Activated CD4-positive, CD25-positive, alpha-beta regulatory T cell treated with anti-CD3 and anti-CD28 coated beads, Interleukin-2, amount 50 U/mL, for 16 hours (primary cell): ENCODE measurements at regions not wholly inside any gene's neighbourhood (a gene's known extent, or its start where the extent isn't known, plus 50 kb on each side); places are given as distances from the start of the nearest gene placed in this dataset.
"Not testable (repeated sequence)": the region's sequence is repeated elsewhere in the genome, so short reads cannot be mapped to it uniquely, and the experiment has no call there.

ENCODE experiments used
- DNase-seq: peaks from one replicate; pipeline ENCODE4 v3.0.0-alpha.2; 2020; ENCODE audit warnings: low read depth, low spot score

- no peak for DNase-seq
Measured at GRCh38 chr10:81570349-81570748, 304.6 kb upstream of the NRG3 start.

GRCh38 chr10:81570878-81571794 lies 303.9 kb upstream of the NRG3 start:
- DNase-seq = no peak

GRCh38 chr10:81575036-81575435 lies 300.0 kb upstream of the NRG3 start:
- no peak for DNase-seq

- DNase-seq = no peak
Measured at GRCh38 chr10:81576336-81576735, 298.7 kb upstream of the NRG3 start.

GRCh38 chr10:81594991-81595390 lies 280.0 kb upstream of the NRG3 start:
- DNase-seq = no peak

- no peak for DNase-seq
Measured at GRCh38 chr10:81600185-81600584, 274.8 kb upstream of the NRG3 start.

GRCh38 chr10:81603106-81603620 lies 271.8 kb upstream of the NRG3 start:
- no peak for DNase-seq

- DNase-seq = not testable (repeated sequence)
Measured at GRCh38 chr10:81644485-81644884, 230.5 kb upstream of the NRG3 start.

GRCh38 chr10:81655986-81656385 lies 219.0 kb upstream of the NRG3 start:
- no peak for DNase-seq

- DNase-seq = no peak
Measured at GRCh38 chr10:81662837-81663236, 212.2 kb upstream of the NRG3 start.

GRCh38 chr10:81664800-81665199 lies 210.2 kb upstream of the NRG3 start:
- not testable (repeated sequence) for DNase-seq

- DNase-seq = no peak
Measured at GRCh38 chr10:81674941-81675340, 200.1 kb upstream of the NRG3 start.

GRCh38 chr10:81679291-81679690 lies 195.7 kb upstream of the NRG3 start:
- DNase-seq = no peak

- DNase-seq = no peak
Measured at GRCh38 chr10:81680359-81680758, 194.6 kb upstream of the NRG3 start.

GRCh38 chr10:81688459-81688858 lies 186.5 kb upstream of the NRG3 start:
- DNase-seq = no peak

GRCh38 chr10:81696609-81697388 lies 178.2 kb upstream of the NRG3 start:
- no peak for DNase-seq

- DNase-seq = no peak
Measured at GRCh38 chr10:81704596-81704995, 170.4 kb upstream of the NRG3 start.

GRCh38 chr10:81708416-81708815 lies 166.6 kb upstream of the NRG3 start:
- no peak for DNase-seq

GRCh38 chr10:81708929-81709328 lies 166.1 kb upstream of the NRG3 start:
- DNase-seq = no peak

- DNase-seq = no peak
Measured at GRCh38 chr10:81722399-81722798, 152.6 kb upstream of the NRG3 start.

- no peak for DNase-seq
Measured at GRCh38 chr10:81724431-81724830, 150.6 kb upstream of the NRG3 start.

- no peak for DNase-seq
Measured at GRCh38 chr10:81725851-81726250, 149.1 kb upstream of the NRG3 start.

- DNase-seq = no peak
Measured at GRCh38 chr10:81728692-81729091, 146.3 kb upstream of the NRG3 start.
